ENCODE measurements at regions not wholly inside any gene's neighbourhood (a gene's known extent, or its start where the extent isn't known, plus 50 kb on each side); places are given as distances from the start of the nearest gene placed in this dataset.
"Not testable (repeated sequence)": the region's sequence is repeated elsewhere in the genome, so short reads cannot be mapped to it uniquely, and the experiment has no call there.

DNA sequence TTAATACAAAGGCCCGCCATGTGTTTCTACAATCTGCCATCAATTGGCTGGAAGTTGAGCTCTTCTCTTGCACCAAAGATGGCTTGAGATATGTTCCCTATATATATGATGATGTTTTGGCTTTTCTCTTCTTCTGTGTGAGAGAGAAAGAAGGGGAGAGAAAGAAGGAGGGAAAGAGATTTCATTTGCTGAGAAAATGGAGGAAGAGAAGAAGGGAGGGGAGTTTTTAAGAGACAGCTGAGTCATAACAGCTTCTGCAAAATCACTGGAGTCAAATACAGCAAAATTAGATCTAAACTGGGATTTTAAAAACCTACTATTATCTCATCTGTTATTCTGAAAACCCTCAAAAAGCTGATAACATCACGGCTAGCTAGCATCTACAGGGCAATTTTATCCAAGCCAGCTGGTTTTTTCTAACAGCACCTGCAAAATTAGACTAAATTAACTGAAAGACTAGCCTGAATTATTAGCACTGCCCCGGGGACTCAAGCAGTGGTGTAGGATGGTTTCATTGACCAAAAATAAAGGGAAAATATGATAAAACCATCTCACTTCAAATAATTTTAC lies 647.6 kb upstream of the ACTRT1 start:
- no peak for DNase-seq (ENCODE audit: low spot score)
- ATAC-seq, result no peak
- intact Hi-C loops (cut with DNase I), result no loop called here

GRCh38 chrX:128698573-128699181 lies 646.5 kb upstream of the ACTRT1 start:
- DNase-seq (ENCODE audit: low spot score) (no peak), ATAC-seq (peak; percentile 42)
- intact Hi-C loops (cut with DNase I), result no loop called here

DNA sequence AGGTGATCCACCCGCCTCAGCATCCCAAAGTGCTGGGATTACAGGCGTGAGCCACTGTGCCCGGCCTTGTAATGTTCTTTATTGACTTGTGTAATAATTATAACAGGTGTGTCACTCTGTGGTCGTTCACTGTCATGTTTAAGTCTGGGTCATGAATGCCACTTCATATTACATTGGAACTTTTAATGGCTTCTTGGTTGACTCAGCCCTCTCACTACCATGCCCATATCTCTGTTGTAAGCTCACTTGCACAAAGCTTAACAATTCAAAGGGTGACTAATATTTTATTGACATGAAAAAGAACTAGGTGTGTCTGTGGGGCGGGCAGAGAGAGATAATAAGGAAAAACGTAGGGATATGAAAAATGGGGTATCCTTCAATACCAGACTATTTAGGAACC lies 639.7 kb upstream of the ACTRT1 start:
- DNase-seq (ENCODE audit: low spot score), result no peak
- intact Hi-C loops (cut with DNase I), result no loop called here
- no peak for ATAC-seq

- no peak for DNase-seq (ENCODE audit: low spot score)
- intact Hi-C loops (cut with DNase I), result no loop called here
- ATAC-seq, result no peak
Observed at GRCh38 chrX:128685387-128685786, 633.2 kb upstream of the ACTRT1 start.

DNA sequence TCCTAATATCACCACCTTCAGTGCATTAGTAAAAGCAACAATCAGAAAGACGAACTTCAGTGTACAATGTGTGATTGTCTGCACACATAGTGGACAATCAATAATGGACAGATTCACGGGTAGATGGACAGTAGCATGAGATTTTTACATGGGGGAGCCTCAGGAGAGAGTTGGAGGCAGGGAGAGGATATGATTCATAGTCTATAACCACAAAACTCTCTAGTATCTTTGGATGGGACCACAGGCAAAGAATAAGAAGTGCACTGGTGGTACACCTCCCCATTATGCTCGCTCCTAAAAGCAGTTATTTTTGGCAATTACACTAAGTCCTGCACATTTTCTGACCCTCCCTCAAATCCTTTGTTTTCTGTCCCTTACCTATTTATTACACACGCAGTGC lies 624.4 kb upstream of the ACTRT1 start:
- ATAC-seq (no peak), DNase-seq (ENCODE audit: low spot score) (no peak)
- intact Hi-C loops (cut with DNase I), result no loop called here

- ATAC-seq, result not testable (repeated sequence)
Observed at GRCh38 chrX:128674326-128675086, 622.3 kb upstream of the ACTRT1 start.

GRCh38 chrX:128664211-128664610 lies 612.0 kb upstream of the ACTRT1 start:
- ATAC-seq (no peak), DNase-seq (ENCODE audit: low spot score) (no peak)
- intact Hi-C loops (cut with DNase I), result no loop called here

More at GRCh38 chrX:128674326-128675086, 622.3 kb upstream of the ACTRT1 start:
- intact Hi-C loops (cut with DNase I); DNase-seq (ENCODE audit: low spot score): not testable (repeated sequence)

DNA sequence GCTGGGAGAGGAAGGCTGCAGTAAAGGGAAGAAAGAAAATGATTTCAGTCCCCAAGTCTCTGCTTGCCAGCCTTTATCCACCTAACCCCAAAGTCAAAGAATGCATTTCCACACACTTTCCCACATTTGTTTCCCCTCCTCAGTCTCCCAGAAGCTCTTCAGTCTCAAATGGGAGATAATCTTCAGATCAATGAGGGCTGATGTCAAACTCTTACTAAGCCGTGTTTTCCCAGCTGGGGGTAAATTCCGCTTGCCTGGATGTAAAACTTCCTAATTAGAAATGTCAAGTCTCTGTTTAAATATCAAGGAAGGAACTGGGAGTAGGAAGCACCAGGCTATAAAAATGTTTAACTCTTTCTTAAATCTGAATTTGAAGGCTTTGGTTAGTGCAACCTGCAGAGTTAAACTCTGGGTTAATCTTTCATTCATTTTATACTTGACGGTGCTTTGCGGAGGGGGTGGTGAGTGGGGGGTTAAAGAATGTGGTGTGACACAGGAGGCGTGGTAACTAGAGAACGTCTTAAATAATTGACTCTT lies 601.4 kb upstream of the ACTRT1 start:
- ATAC-seq (no peak), DNase-seq (ENCODE audit: low spot score) (no peak)
- intact Hi-C loops (cut with DNase I), result no loop called here

DNA sequence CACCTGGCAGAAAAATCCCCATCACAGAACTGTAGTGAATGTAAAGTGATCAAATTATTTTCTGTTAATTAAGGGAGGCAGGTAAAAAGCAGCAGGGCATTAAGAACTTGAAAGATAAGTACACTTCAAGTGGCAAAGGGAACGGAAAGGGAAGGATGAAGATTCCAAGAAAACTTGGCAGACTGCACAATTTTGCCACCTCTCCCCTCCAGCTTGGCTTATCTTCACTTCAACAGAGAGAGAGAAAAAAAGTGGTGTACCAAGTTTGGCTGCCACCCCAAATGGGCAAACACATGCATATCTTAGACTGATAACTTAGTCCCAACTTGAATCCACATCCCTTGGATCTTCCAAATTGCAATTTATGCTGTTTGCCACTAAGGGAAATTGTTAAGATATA lies 598.1 kb upstream of the ACTRT1 start:
- ATAC-seq (no peak), DNase-seq (ENCODE audit: low spot score) (no peak)

GRCh38 chrX:128634754-128635153 lies 582.6 kb upstream of the ACTRT1 start:
- DNase-seq (ENCODE audit: low spot score), result no peak
- intact Hi-C loops (cut with DNase I), result no loop called here
- no peak for ATAC-seq

More for the DNA sequence above, 598.1 kb upstream of the ACTRT1 start:
- intact Hi-C loops (cut with DNase I), result no loop called here

GRCh38 chrX:128623361-128623760 lies 571.2 kb upstream of the ACTRT1 start:
- no peak for DNase-seq (ENCODE audit: low spot score)
- intact Hi-C loops (cut with DNase I), result no loop called here

DNA sequence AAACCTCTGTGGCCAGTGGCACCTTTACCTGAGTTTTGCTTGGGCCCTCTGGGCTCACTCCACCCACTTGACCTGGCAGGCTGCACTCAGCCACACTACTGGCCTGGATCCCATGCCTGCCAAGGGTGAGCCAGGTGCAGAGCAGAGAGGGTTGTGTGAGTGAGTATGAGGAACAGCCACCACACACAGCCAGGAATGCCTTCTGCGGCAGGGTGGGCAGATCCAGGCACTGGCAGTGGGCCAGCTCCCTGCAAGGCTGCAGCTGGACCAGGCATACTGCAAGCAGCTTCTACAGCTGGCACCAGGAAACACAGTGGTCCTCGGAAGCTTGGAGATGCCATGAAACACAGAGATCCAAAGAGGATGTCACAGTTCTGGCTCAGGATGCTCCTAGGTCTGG lies 570.1 kb upstream of the ACTRT1 start:
- no peak for ATAC-seq
- intact Hi-C loops (cut with DNase I), result no loop called here

More at GRCh38 chrX:128623361-128623760, 571.2 kb upstream of the ACTRT1 start:
- no peak for ATAC-seq

DNA sequence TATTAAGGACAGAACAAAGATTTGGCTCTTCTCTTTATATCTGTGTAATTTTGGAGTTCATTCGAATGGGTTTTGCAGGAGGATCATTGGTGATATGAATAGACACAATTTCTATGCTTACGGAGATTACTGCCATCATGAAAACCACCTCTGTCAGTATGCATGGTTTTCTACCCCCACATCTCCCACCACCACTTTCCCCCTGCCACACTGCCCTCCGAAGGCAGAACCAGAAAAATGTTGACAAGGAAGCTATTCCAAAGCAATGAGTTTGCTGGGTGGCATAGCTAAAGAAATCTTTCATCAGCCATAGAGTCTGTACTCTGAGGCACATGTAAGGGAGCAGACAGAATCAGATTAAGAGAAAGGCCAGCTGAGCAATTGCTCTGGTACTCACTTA lies 567.3 kb upstream of the ACTRT1 start:
- DNase-seq (ENCODE audit: low spot score) (no peak), ATAC-seq (no peak)
- intact Hi-C loops (cut with DNase I), result no loop called here

More for the DNA sequence above, 570.1 kb upstream of the ACTRT1 start:
- DNase-seq (ENCODE audit: low spot score), result no peak

- no peak for DNase-seq (ENCODE audit: low spot score)
- intact Hi-C loops (cut with DNase I), result no loop called here
- ATAC-seq, result no peak
Observed at GRCh38 chrX:128616933-128617332, 564.7 kb upstream of the ACTRT1 start.

GRCh38 chrX:128606817-128607216 lies 554.6 kb upstream of the ACTRT1 start:
- intact Hi-C loops (cut with DNase I); ATAC-seq; DNase-seq (ENCODE audit: low spot score): not testable (repeated sequence)

DNA sequence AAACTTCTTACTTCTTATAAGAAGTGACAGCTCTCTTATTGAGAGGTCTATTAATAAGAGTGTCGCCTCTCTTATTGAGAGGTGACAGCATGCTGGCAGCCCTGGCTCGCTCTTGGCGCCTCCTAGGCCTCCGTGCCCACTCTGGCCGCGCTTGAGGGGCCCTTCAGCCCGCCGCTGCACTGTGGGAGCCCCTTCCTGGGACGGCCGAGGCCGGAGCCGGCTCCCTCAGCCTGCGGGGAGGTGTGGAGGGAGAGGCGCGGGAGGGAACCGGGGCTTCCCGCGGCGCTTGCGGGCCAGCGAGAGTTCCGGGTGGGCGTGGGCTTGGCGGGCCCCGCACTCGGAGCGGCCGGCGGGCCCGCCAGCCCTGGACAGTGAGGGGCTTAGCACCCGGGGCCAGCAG lies 554.2 kb upstream of the ACTRT1 start:
- intact Hi-C loops (cut with DNase I); ATAC-seq; DNase-seq (ENCODE audit: low spot score): not testable (repeated sequence)

DNA sequence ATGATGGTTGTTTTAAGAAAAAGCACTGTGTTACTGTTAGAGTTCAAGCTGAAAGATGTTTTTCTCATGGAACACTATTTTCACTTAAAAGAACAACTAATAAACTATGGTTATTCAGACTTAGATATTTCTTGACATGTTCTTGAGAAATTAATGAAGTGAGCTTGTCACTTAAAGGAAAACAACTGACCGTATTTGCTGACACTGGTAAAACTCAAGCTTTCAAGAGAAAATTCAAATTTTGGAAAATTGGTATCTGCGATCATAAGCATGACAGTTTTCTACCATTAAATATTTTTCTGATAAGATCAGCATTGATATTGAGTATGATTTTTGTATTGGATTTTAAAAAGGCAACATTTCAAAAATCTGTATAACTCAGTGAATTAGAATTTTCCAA lies 549.5 kb upstream of the ACTRT1 start:
- no peak for ATAC-seq
- intact Hi-C loops (cut with DNase I), result no loop called here
- no peak for DNase-seq (ENCODE audit: low spot score)

- ATAC-seq (no peak), DNase-seq (ENCODE audit: low spot score) (no peak)
- intact Hi-C loops (cut with DNase I), result no loop called here
Observed at GRCh38 chrX:128599632-128600031, 547.4 kb upstream of the ACTRT1 start.

GRCh38 chrX:128582036-128582435 lies 529.8 kb upstream of the ACTRT1 start:
- DNase-seq (ENCODE audit: low spot score) (no peak), ATAC-seq (no peak)
- intact Hi-C loops (cut with DNase I), result no loop called here

DNA sequence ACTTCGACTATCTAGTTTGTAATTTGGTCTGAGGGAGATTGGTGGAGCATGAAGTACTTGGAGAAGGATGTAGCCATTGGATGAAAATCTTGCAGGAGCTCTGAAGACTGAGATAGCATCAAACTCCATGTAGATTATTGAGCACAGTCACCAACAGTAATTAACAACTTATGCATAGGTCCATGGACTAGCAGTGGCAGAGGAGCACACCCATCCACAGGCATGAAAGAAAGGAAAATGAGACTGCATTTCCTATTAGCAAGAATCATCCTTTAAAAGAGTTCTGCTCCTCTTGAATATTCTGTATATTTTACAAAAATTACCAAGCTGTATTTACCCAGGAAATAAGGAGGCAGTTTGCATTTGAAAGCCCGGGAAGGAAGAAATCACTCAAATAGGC lies 529.4 kb upstream of the ACTRT1 start:
- ATAC-seq, result no peak
- no peak for DNase-seq (ENCODE audit: low spot score)
- intact Hi-C loops (cut with DNase I), result no loop called here
